OCI-LY1 (cell line): ENCODE measurements at regions not wholly inside any gene's neighbourhood (a gene's known extent, or its start where the extent isn't known, plus 50 kb on each side); places are given as distances from the start of the nearest gene placed in this dataset.
"Not testable (repeated sequence)": the region's sequence is repeated elsewhere in the genome, so short reads cannot be mapped to it uniquely, and the experiment has no call there.

ENCODE experiments used
- CTCF ChIP-seq: fragments of 200-600 bp; sonication (generic), shearing (Covaris generic); IDR thresholded peaks from 2 replicates; pipeline ENCODE4 v1.5.1; 2017; ENCODE audit warnings: mild to moderate bottlenecking, antibody characterized with exemption, low read length, moderate library complexity, mixed read lengths
- EZH2 ChIP-seq: fragments of 200-600 bp; sonication (generic), shearing (Covaris generic); IDR thresholded peaks from 2 replicates; pipeline ENCODE4 v1.8.0; 2017; ENCODE audit warnings: borderline replicate concordance, mixed run types, mild to moderate bottlenecking, antibody characterized with exemption, low read length, moderate library complexity, mixed read lengths

DNA sequence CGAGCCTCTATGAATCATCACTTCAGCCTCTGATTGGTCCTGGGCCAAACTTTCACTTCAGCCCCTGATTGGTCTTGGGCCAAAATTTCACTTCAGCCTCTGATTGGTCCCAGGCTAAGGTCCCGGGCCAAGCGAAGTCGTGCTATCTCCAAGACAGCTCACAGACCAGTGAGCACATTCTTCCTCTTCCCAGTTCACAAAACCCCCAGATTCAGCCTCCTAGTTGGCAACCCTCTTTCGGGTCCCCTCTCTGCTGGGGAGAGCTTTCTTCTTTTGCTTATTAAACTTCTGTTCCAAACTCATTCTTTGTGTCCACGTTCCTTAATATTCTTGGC lies 314.3 kb upstream of the ZNF337 start:
- not testable (repeated sequence) for TF ChIP-seq CTCF, EZH2
